Uterus (tissue), 2 donors: ENCODE measurements at regions not wholly inside any gene's neighbourhood (a gene's known extent, or its start where the extent isn't known, plus 50 kb on each side); places are given as distances from the start of the nearest gene placed in this dataset.

Source experiments
- POLR2A ChIP-seq, 2 donors: fragments of 450-650 bp; IDR thresholded peaks; one replicate each; pipeline ENCODE4 v1.6.1; 2016; ENCODE audit warnings: antibody characterized with exemption in 2 of 2, mild to moderate bottlenecking in 1 of 2, moderate library complexity in 1 of 2
- TF ChIP-seq, protein P1 (sequence below), 4 experiments: fragments of 200-600 bp in 2 of 4; fragments of 450-650 bp in 2 of 4; sonication (generic) in 2 of 4; IDR thresholded peaks; one replicate each; pipeline ENCODE4 v1.5.1; 2016 to 2019; ENCODE audit warnings: antibody characterized with exemption in 4 of 4, mild to moderate bottlenecking in 2 of 4, moderate library complexity in 1 of 4

DNA sequence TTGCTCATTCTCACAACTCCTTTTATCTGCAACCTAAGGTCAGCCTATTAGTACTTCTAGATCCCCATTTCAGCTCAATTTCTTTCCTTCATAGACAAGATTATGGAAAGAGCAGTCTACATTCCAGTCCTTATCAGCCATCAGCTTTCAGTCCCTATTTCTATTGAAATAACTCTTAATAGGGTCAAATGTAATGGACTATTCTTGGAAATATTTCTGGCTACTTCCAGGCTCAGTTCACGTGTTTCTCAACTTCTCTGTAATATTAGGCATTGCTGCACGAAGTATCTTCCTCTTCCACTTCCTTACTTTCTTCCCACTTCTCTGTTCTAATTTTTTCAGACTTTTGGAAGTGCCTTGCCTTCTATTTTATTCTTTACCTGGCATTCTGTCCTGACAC is 232.9 kb upstream of the USP25 start:
- no peak for TF ChIP-seq POLR2A (IDR thresholded peaks at IDR 0.05)
- TF ChIP-seq, protein P1, sequence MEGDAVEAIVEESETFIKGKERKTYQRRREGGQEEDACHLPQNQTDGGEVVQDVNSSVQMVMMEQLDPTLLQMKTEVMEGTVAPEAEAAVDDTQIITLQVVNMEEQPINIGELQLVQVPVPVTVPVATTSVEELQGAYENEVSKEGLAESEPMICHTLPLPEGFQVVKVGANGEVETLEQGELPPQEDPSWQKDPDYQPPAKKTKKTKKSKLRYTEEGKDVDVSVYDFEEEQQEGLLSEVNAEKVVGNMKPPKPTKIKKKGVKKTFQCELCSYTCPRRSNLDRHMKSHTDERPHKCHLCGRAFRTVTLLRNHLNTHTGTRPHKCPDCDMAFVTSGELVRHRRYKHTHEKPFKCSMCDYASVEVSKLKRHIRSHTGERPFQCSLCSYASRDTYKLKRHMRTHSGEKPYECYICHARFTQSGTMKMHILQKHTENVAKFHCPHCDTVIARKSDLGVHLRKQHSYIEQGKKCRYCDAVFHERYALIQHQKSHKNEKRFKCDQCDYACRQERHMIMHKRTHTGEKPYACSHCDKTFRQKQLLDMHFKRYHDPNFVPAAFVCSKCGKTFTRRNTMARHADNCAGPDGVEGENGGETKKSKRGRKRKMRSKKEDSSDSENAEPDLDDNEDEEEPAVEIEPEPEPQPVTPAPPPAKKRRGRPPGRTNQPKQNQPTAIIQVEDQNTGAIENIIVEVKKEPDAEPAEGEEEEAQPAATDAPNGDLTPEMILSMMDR (IDR thresholded peaks at IDR 0.05): no peak
